HG03439 (cell line): ENCODE measurements at regions not wholly inside any gene's neighbourhood (a gene's known extent, or its start where the extent isn't known, plus 50 kb on each side); places are given as distances from the start of the nearest gene placed in this dataset.
"Not testable (repeated sequence)": the region's sequence is repeated elsewhere in the genome, so short reads cannot be mapped to it uniquely, and the experiment has no call there.

Experiments
- ATAC-seq: cut with Tn5 transposase; IDR thresholded peaks from one replicate; pipeline ENCODE4 v1.9.1; 2021; ENCODE audit warnings: mild to moderate bottlenecking, moderate library complexity; ENCODE audit not compliant: unreplicated experiment

GRCh38 chr3:20668411-20668810, 482.4 kb upstream of the SGO1 start:
- no peak for ATAC-seq

- ATAC-seq = no peak
Observed at GRCh38 chr3:20666091-20666490, 480.1 kb upstream of the SGO1 start.

DNA sequence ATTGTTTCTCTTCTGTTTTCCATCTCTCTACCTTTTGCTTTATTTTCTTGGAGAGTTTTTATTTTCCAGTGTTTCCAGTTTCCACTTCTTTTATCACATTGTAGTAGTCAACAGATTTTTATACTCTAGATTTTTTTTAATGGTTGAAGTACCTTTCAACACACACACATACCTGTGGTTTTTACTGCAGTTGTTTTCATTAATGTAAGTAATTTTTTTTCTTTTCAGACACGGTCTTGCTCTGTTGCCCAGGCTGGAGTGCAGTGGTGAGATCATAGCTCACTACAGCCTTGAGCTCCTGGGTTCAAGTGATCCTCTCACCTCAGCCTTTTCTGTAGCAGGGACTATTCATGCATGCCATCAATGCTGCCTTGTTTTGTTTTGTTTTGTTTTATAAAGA, 472.5 kb upstream of the SGO1 start:
- ATAC-seq = no peak

DNA sequence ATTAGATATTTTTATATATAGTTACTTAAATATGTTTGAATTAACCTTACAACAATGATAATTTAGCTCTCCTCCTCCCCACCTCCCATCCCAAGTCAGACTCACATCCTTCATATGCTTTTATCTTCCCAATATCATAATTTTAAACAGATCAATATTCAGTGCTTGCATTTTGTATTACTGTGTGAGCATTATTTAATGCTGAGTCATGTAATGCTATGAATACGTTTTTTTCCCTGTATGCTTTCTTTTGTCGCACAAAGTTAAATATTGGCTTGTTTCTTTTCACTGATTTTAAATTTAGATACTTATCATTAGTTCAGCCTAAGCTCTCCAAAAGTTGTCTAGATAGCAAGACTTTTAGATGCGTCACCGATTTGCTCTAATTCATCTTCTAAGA, 471.6 kb upstream of the SGO1 start:
- ATAC-seq = no peak

DNA sequence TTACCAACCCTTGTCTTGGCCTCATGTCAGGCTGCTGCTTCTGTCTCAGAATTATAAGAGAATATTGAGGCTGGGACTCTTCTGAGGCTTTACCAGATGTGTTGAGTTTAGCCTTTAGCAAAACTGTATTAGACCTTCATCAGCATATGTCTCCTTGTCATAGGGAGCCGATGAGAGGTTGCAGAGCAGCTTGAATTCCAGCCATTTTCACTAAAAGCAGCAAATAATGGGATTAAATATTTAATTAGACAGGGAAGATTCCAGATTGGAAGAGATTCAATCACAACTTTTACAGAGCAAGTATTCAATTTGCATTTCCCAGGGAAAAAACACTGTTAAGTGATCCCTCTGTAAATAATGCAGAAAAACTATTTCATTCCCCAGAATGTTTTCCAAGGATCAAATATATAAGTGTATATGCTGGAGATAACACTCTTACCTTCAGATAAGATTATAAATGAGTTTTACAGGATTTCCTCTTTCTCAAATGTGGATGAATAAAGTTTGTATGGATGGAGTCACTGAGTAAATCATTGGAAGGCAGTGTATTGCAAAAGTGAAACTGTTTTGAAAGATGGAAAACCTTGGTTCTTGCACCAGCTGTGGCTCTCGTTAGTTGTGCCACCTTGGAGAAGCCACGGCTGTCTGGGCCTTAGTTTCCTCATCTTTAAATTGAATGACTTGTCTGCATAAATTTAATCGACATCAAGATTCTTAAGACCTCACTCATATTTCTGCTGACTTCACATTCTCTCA, 466.4 kb upstream of the SGO1 start:
- no peak for ATAC-seq

- ATAC-seq = no peak
Observed at GRCh38 chr3:20648921-20649381, 462.9 kb upstream of the SGO1 start.

- no peak for ATAC-seq
Observed at GRCh38 chr3:20648294-20648693, 462.3 kb upstream of the SGO1 start.

GRCh38 chr3:20646425-20646824, 460.4 kb upstream of the SGO1 start:
- ATAC-seq = no peak

DNA sequence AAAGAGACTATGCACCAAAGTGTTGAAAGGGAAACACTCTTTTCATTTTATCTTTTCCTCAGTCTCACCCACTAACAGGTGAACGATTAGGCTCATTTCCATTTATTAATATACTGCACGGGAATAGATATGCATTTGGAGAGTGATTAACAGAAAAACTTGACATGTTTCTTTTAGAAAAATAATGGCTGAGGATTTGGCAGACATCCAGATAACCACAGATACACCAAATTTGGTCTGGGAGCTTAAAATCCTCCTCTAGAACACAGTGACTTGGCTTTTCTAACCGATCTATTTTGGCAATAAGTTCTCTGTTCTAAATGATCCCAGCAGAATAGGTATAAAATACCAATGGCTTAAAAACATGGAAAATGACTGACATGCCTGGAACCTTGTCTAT, 459.3 kb upstream of the SGO1 start:
- no peak for ATAC-seq

- ATAC-seq = no peak
Observed at GRCh38 chr3:20637729-20638128, 451.7 kb upstream of the SGO1 start.

DNA sequence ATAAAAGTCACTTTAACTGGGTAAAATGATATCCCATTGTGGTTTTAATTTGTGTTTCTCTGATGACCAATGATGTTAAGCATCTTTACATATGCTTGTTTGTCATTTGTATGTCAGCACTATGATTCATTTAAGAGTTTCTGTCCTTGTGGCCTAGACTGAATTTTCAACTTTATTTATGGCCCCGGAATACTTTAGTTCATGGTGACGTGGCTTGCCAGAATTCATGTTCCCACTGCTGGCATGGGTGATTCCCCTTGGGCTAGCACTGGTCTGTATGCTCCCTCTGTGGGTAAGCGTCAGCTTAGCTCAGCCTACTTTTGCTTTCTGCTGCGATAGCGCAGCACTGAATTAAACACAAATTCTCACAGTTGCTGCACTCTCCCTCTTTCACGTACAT, 436.3 kb upstream of the SGO1 start:
- no peak for ATAC-seq

- not testable (repeated sequence) for ATAC-seq
Observed at GRCh38 chr3:20618621-20619020, 432.6 kb upstream of the SGO1 start.

GRCh38 chr3:20618181-20618580, 432.2 kb upstream of the SGO1 start:
- not testable (repeated sequence) for ATAC-seq

- ATAC-seq = not testable (repeated sequence)
Observed at GRCh38 chr3:20615982-20616381, 430.0 kb upstream of the SGO1 start.

- ATAC-seq = no peak
Observed at GRCh38 chr3:20608054-20608738, 422.2 kb upstream of the SGO1 start.

- ATAC-seq = no peak
Observed at GRCh38 chr3:20604659-20605058, 418.7 kb upstream of the SGO1 start.

GRCh38 chr3:20589275-20589674, 403.3 kb upstream of the SGO1 start:
- ATAC-seq = no peak

- ATAC-seq = no peak
Observed at GRCh38 chr3:20588781-20589180, 402.8 kb upstream of the SGO1 start.

DNA sequence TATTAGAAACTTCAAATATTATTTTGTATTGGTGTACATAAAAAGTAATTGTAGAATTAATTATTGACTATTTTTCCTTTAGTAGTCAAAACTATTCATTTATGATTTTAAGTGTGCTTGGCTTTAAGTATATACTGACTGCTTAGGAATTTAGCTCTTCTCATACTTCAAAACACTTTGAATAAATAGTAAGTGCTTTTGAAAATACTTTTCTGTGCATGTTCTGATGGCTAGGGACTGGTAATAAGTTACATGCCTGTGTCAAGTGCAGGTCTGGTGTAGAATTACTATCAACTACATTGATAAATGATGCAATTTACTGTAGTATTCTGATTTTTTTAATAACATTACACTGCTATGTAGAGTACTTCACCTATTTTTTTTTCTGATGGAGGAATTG, 397.6 kb upstream of the SGO1 start:
- no peak for ATAC-seq

DNA sequence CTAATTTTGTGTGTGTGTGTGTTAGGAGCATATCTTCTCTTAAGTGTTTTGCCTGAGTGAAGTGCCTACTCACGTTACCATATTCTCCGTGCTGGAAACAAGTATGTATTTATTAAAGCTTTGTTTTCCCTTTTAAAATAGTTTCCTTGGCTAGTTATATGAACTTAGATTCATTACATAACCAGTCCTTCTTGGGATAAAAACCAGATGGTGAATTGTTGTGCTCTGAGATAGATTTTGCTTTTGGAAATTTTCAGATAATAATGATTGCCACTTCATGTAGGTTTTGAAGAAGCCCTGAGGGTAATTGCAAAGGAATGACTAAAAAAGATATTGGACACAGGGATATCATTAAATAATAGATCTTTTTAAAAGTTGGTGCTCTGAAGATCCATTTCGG, 390.2 kb upstream of the SGO1 start:
- ATAC-seq = no peak

- no peak for ATAC-seq
Observed at GRCh38 chr3:20575146-20575545, 389.1 kb upstream of the SGO1 start.

GRCh38 chr3:20574746-20575145, 388.7 kb upstream of the SGO1 start:
- no peak for ATAC-seq
